GM12865 (cell line): ENCODE measurements at regions not wholly inside any gene's neighbourhood (a gene's known extent, or its start where the extent isn't known, plus 50 kb on each side); places are given as distances from the start of the nearest gene placed in this dataset.
"Not testable (repeated sequence)": the region's sequence is repeated elsewhere in the genome, so short reads cannot be mapped to it uniquely, and the experiment has no call there.

Experiments
- DNase-seq: peaks from one replicate; pipeline ENCODE4 v3.0.0; 2010; ENCODE audit warnings: low read depth
- H3K4me3 ChIP-seq: 2 replicates; pipeline ENCODE4 v1.5.1; 2011; ENCODE audit warnings: mild to moderate bottlenecking, low read depth, low read length, control low read depth
- TF ChIP-seq, protein P1 (sequence below): IDR thresholded peaks from 2 replicates; pipeline ENCODE4 v1.5.1; 2011; ENCODE audit warnings: low read length, control low read depth, low read depth, inconsistent platforms; ENCODE audit not compliant: insufficient read depth; ENCODE audit errors: missing control alignments

DNA sequence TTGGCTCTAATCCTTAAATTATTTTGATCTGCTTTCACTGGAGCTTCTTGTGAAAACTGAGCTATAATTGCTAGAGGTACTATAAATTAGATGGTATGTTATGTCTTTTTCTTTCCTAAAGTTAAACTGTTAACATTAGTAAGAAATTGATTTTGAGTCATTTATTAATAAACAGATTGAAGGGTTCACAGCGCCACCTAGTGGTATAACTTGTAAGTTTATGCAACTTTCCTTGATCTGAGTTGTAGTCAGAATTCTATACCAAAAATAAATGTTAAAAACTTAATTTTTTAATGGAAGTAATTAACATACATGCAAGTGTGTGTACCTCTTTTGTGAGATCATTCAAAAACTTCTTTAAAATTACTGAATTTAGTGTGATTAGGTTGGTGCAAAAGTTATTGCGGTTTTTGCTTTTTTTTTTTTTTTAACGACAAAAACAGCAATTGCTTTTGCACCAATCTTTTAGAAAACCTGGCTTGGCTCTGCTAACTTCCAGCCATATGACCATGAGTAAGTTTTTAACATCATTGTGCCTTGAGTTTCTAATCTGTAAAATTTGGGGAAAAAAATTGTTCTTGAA, 151.5 kb downstream of the CENPC start:
- no peak overlapping the region for H3K4me3 ChIP-seq
- peak; percentile 58 for DNase-seq
- TF ChIP-seq, protein P1, sequence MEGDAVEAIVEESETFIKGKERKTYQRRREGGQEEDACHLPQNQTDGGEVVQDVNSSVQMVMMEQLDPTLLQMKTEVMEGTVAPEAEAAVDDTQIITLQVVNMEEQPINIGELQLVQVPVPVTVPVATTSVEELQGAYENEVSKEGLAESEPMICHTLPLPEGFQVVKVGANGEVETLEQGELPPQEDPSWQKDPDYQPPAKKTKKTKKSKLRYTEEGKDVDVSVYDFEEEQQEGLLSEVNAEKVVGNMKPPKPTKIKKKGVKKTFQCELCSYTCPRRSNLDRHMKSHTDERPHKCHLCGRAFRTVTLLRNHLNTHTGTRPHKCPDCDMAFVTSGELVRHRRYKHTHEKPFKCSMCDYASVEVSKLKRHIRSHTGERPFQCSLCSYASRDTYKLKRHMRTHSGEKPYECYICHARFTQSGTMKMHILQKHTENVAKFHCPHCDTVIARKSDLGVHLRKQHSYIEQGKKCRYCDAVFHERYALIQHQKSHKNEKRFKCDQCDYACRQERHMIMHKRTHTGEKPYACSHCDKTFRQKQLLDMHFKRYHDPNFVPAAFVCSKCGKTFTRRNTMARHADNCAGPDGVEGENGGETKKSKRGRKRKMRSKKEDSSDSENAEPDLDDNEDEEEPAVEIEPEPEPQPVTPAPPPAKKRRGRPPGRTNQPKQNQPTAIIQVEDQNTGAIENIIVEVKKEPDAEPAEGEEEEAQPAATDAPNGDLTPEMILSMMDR = peak; percentile 42

DNA sequence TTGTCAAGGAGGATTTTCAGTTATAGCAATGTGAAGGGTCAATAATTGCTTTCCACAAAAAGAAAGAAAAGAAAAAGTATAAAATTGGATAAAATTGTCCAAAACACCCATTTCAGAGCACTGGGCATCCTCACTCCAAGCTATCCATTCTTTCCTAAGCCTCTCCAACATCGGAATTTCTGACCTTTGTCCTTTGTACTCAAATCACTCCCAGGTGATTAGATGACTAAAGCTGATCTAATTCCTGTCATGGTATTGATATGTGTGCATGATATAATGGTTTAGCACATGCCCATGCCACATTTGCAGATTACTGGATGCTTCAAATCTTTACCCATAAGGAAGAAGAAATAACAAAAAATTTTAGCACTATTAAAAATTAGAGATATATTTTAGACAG, 152.3 kb downstream of the CENPC start:
- TF ChIP-seq, protein P1 = no peak
- DNase-seq = no peak
- H3K4me3 ChIP-seq = no peak overlapping the region

DNA sequence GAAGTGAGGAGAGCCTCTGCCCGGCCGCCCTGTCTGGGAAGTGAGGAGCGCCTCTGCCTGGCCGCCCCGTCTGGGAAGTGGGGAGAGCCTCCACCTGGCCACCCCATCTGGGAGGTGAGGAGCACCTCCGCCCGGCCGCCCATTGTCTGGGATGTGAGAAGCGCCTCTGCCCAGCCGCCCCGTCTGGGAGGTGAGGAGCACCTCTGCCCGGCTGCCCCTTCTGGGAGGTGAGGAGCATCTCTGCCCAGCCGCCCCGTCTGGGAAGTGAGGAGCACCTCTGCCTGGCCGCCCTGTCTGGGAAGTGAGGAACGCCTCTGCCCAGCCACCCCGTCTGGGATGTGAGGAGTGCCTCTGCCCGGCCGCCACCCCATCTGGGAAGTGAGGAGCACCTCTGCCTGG, 163.9 kb downstream of the CENPC start:
- H3K4me3 ChIP-seq, DNase-seq: not testable (repeated sequence)

- DNase-seq, H3K4me3 ChIP-seq: not testable (repeated sequence)
Measured at GRCh38 chr4:67380702-67381405, 164.4 kb downstream of the CENPC start.

GRCh38 chr4:67380154-67380553, 165.1 kb downstream of the CENPC start:
- TF ChIP-seq, protein P1 = no peak
- no peak overlapping the region for H3K4me3 ChIP-seq
- no peak for DNase-seq

DNA sequence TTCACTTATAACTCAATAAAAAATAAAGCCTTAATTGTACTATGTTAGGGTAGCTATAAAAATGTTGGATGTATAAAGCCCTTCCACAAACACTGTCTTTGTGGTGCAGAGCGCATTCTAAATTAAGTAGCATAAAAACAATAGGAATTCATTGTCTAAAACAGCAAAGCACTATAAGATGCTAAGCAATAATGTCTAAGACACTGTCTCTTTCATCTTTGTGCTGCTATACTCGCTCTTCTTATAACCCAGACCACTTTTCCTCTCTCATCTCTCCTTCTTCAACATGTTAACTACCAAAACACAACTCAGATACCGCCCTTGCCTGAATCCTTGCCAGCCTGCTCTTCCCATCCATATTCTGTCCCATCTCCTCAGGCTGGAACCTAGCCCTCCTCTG, 170.0 kb downstream of the CENPC start:
- no peak overlapping the region for H3K4me3 ChIP-seq
- DNase-seq = no peak
- TF ChIP-seq, protein P1 = no peak

DNA sequence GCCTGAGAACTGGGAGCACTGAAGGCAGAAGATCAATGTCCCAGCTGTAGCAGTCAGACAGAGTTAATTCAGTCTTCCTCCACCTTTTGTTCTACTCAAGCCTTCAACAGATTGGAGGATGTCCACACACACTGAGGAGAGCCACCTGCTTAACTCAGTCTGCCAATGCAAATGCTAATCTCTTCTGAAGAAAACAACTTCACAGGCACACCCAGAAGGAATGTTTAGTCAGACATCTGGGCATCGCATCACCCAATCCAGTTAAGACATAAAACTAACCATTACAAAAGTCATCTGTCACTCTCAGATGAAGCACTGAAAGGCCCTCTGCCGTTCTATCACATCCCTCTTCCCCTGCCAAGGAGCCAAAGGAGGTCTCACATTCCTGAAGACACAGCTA, 173.7 kb downstream of the CENPC start:
- TF ChIP-seq, protein P1 = no peak
- DNase-seq = no peak
- no peak overlapping the region for H3K4me3 ChIP-seq

DNA sequence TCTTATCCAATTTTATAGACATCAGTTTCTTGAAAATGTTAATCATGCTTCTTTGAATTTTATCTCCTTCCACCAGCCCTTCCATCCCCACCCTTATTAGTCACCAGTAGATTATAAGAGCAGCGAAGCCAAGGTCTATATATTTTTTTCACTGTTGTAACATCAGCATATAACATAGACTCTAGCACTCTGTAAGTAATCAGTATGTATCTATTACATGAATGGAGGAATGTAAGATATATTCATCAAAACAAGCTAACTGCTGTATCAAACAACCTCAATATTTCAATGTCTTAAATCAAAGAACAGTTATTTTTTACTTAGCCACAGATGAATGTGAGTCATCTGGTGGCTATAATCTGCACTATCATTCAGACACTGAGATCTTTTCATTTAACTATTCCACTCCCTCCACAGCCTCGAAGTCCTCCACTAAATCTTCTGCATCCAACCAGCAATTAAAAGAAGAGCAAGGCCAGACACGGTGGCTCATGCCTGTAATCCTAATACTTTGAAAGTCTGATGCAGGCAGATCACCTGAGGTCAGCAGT, 178.9 kb downstream of the CENPC start:
- no peak for DNase-seq

More for the DNA sequence above, 178.9 kb downstream of the CENPC start:
- TF ChIP-seq, protein P1 = no peak
- H3K4me3 ChIP-seq = no peak overlapping the region
